ENCODE measurements at regions not wholly inside any gene's neighbourhood (a gene's known extent, or its start where the extent isn't known, plus 50 kb on each side); places are given as distances from the start of the nearest gene placed in this dataset.

DNA sequence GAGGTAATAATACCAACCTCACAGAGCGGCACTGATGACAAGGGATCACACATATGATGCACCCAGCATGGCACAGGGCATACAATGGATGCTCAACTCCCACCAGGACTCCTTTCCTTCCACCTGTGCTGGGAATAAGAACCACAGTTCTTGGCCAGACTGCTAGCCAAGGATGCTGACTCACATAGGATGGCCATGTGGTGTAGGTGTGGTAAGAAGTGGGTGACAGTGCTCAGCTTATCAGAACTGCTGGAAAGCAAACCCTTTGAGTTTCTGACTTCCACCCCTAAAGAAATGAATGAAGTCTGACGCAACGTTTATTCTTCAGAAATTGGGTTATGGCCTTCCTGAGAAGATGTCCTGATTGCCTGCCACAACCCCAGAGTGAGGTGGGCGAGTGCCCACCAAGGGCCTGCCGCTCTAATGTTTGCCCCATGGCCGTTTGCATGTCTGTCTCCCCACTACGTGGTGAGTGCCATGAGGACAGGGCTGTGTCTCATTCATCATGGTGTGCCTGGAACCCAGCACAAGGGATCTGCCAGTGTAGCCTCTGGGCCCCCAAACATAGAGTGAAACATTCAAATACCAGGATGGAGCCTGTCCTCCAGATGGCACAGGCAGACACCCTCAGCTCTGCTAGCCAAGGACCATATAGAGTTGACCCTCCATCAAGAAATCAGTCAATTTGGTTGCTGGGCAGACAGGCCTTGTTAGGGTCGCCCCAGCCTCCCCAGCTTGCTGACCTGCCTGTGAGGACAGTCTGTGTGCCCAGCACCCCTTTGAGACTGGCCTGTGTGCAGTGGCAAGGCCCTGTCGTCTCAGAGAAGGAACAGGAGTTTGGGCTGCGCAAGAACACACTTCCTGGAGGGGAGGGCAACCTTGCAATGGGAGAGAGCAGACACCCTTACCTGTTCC lies 57.6 kb upstream of the SLCO2A1 start (continued):
- TF ChIP-seq KDM4A (IDR thresholded peaks at IDR 0.05; ENCODE audit: low read depth, low read length, severe bottlenecking): no peak
- no peak for TF ChIP-seq KDM5A (IDR thresholded peaks at IDR 0.05; ENCODE audit: low read length)
- no peak for TF ChIP-seq CREB1 (IDR thresholded peaks at IDR 0.05)
- TF ChIP-seq POLR2A (IDR thresholded peaks at IDR 0.05; ENCODE audit: control extremely low read depth in 1 of 2, low read depth in 2 of 2, low read length in 2 of 2): no peak
- TF ChIP-seq, protein P1, sequence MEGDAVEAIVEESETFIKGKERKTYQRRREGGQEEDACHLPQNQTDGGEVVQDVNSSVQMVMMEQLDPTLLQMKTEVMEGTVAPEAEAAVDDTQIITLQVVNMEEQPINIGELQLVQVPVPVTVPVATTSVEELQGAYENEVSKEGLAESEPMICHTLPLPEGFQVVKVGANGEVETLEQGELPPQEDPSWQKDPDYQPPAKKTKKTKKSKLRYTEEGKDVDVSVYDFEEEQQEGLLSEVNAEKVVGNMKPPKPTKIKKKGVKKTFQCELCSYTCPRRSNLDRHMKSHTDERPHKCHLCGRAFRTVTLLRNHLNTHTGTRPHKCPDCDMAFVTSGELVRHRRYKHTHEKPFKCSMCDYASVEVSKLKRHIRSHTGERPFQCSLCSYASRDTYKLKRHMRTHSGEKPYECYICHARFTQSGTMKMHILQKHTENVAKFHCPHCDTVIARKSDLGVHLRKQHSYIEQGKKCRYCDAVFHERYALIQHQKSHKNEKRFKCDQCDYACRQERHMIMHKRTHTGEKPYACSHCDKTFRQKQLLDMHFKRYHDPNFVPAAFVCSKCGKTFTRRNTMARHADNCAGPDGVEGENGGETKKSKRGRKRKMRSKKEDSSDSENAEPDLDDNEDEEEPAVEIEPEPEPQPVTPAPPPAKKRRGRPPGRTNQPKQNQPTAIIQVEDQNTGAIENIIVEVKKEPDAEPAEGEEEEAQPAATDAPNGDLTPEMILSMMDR (IDR thresholded peaks at IDR 0.05; ENCODE audit: control extremely low read depth in 1 of 3, insufficient read depth in 1 of 3, low read depth in 1 of 3, low read length in 3 of 3): no peak
- no peak for TF ChIP-seq CBX5 (IDR thresholded peaks at IDR 0.05; ENCODE audit: low read depth, low read length)
- TF ChIP-seq EGR1 (IDR thresholded peaks at IDR 0.05; ENCODE audit: borderline replicate concordance, low read depth, low read length): no peak
- TF ChIP-seq BACH1 (IDR thresholded peaks at IDR 0.05; ENCODE audit: low read length): no peak

Measured in H1 (cell line).